HepG2 (cell line): ENCODE measurements at regions not wholly inside any gene's neighbourhood (a gene's known extent, or its start where the extent isn't known, plus 50 kb on each side); places are given as distances from the start of the nearest gene placed in this dataset.

ENCODE experiments used
- CBFB ChIP-seq: sonication (generic); formaldehyde crosslinking; IDR thresholded peaks from 2 replicates; pipeline ENCODE4 v1.4.0; 2020; ENCODE audit warnings: missing genetic modification reagents
- CEBPB ChIP-seq: IDR thresholded peaks from 2 replicates; pipeline ENCODE4 v1.6.1; 2011; ENCODE audit warnings: low read depth, low read length, improper control_type of control experiment, borderline replicate concordance
- HNRNPL ChIP-seq: fragments of 200-400 bp; formaldehyde crosslinking; IDR thresholded peaks from 2 replicates; pipeline ENCODE4 v1.6.1; 2017; ENCODE audit warnings: mild to moderate bottlenecking, low read depth, low read length
- HOXD1 ChIP-seq: sonication (generic); formaldehyde crosslinking; IDR thresholded peaks from 2 replicates; pipeline ENCODE4 v1.5.0; 2020; ENCODE audit warnings: missing genetic modification reagents
- IRF2 ChIP-seq: IDR thresholded peaks from 2 replicates; pipeline ENCODE4 v1.6.1; 2018; ENCODE audit warnings: missing genetic modification reagents, missing compliant biosample characterization
- KAT8 ChIP-seq: IDR thresholded peaks from 2 replicates; pipeline ENCODE4 v1.6.1; 2016; ENCODE audit warnings: missing genetic modification reagents, missing compliant biosample characterization
- LBX2 ChIP-seq: sonication (generic); formaldehyde crosslinking; IDR thresholded peaks from 2 replicates; pipeline ENCODE4 v1.5.0; 2020; ENCODE audit warnings: missing genetic modification reagents, mild to moderate bottlenecking, borderline replicate concordance
- MLXIP ChIP-seq: sonication (generic); formaldehyde crosslinking; IDR thresholded peaks from 2 replicates; pipeline ENCODE4 v1.9.0; 2021; ENCODE audit warnings: missing genetic modification reagents, borderline replicate concordance
- PCBP1 ChIP-seq: fragments of 200-400 bp; formaldehyde crosslinking; IDR thresholded peaks from 2 replicates; pipeline ENCODE4 v1.6.1; 2017; ENCODE audit warnings: mild to moderate bottlenecking, low read depth, low read length, borderline replicate concordance
- PHB2 ChIP-seq: fragments of 450-650 bp; IDR thresholded peaks from 2 replicates; pipeline ENCODE4 v1.6.1; 2018; ENCODE audit not compliant: partially characterized antibody
- RARA ChIP-seq: IDR thresholded peaks from 2 replicates; pipeline ENCODE4 v1.6.1; 2016; ENCODE audit warnings: missing genetic modification reagents, missing compliant biosample characterization
- SAP130 ChIP-seq: IDR thresholded peaks from 2 replicates; pipeline ENCODE4 v1.6.1; 2016; ENCODE audit warnings: low read depth
- SETDB1 ChIP-seq: sonication (generic); formaldehyde crosslinking; IDR thresholded peaks from 2 replicates; pipeline ENCODE4 v1.5.1; 2020; ENCODE audit warnings: missing genetic modification reagents, mild to moderate bottlenecking, borderline replicate concordance
- SMAD3 ChIP-seq: sonication (generic); formaldehyde crosslinking; IDR thresholded peaks from 2 replicates; pipeline ENCODE4 v1.4.0; 2020; ENCODE audit warnings: missing genetic modification reagents
- SRSF1 ChIP-seq: fragments of 200-400 bp; formaldehyde crosslinking; optimal IDR thresholded peaks from 2 replicates; pipeline ENCODE3; 2017; ENCODE audit warnings: mild to moderate bottlenecking, low read depth, low read length, moderate library complexity
- YEATS4 ChIP-seq: sonication (generic); formaldehyde crosslinking; IDR thresholded peaks from 2 replicates; pipeline ENCODE4 v1.4.0; 2020; ENCODE audit warnings: missing genetic modification reagents, borderline replicate concordance
- ZFP82 ChIP-seq: sonication (generic); formaldehyde crosslinking; IDR thresholded peaks from 2 replicates; pipeline ENCODE4 v1.5.1; 2020; ENCODE audit warnings: mild to moderate bottlenecking, missing genetic modification reagents, borderline replicate concordance
- ZFYVE20 ChIP-seq: sonication (generic); formaldehyde crosslinking; IDR thresholded peaks from 2 replicates; pipeline ENCODE4 v1.8.0; 2023; ENCODE audit warnings: low read depth, mild to moderate bottlenecking, moderate library complexity, missing genetic modification reagents, borderline replicate concordance
- ZNF124 ChIP-seq: sonication (generic); formaldehyde crosslinking; IDR thresholded peaks from 2 replicates; pipeline ENCODE4 v1.4.0; 2020; ENCODE audit warnings: missing genetic modification reagents
- ZNF264 ChIP-seq: sonication (generic); formaldehyde crosslinking; IDR thresholded peaks from 2 replicates; pipeline ENCODE4 v1.4.0; 2020; ENCODE audit warnings: missing genetic modification reagents
- ZNF331 ChIP-seq: sonication (generic); formaldehyde crosslinking; IDR thresholded peaks from 2 replicates; pipeline ENCODE4 v1.4.0; 2020; ENCODE audit warnings: missing genetic modification reagents
- ZNF460 ChIP-seq: sonication (generic); formaldehyde crosslinking; IDR thresholded peaks from 2 replicates; pipeline ENCODE4 v1.5.1; 2020; ENCODE audit warnings: missing genetic modification reagents, mild to moderate bottlenecking, borderline replicate concordance
- ZSCAN12 ChIP-seq: sonication (generic); formaldehyde crosslinking; IDR thresholded peaks from 2 replicates; pipeline ENCODE4 v1.9.0; 2021; ENCODE audit warnings: mild to moderate bottlenecking, missing genetic modification reagents
- TF ChIP-seq, protein P1 (sequence below): sonication (generic); formaldehyde crosslinking; conservative IDR thresholded peaks from 2 replicates; pipeline ENCODE4 v1.4.0; 2020; ENCODE audit warnings: mild to moderate bottlenecking, missing genetic modification reagents, moderate library complexity
- TF ChIP-seq, protein P2 (sequence below): IDR thresholded peaks from 2 replicates; pipeline ENCODE4 v1.6.1; 2016; ENCODE audit warnings: missing compliant biosample characterization, missing genetic modification reagents, borderline replicate concordance

DNA sequence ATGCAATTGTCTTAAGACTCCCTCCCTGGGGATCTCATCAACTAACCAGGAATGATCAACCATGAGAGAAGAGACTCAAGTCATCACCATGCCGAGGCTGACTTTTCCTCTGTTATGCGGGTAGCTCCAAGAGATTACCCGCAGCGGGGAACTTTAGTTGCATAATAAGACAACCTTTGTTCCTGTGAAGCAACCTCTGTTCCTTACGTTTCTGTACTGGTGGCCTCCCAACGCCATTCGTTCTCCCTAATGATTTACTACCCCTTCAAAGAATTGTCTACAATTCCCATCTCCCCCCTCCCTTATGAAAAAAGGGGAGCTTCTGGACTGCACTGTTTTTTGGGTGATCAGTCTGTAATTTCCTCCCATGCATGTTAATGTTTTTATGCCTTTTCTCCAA, 66.1 kb upstream of the LRPPRC start (continued):
- TF ChIP-seq, protein P1, sequence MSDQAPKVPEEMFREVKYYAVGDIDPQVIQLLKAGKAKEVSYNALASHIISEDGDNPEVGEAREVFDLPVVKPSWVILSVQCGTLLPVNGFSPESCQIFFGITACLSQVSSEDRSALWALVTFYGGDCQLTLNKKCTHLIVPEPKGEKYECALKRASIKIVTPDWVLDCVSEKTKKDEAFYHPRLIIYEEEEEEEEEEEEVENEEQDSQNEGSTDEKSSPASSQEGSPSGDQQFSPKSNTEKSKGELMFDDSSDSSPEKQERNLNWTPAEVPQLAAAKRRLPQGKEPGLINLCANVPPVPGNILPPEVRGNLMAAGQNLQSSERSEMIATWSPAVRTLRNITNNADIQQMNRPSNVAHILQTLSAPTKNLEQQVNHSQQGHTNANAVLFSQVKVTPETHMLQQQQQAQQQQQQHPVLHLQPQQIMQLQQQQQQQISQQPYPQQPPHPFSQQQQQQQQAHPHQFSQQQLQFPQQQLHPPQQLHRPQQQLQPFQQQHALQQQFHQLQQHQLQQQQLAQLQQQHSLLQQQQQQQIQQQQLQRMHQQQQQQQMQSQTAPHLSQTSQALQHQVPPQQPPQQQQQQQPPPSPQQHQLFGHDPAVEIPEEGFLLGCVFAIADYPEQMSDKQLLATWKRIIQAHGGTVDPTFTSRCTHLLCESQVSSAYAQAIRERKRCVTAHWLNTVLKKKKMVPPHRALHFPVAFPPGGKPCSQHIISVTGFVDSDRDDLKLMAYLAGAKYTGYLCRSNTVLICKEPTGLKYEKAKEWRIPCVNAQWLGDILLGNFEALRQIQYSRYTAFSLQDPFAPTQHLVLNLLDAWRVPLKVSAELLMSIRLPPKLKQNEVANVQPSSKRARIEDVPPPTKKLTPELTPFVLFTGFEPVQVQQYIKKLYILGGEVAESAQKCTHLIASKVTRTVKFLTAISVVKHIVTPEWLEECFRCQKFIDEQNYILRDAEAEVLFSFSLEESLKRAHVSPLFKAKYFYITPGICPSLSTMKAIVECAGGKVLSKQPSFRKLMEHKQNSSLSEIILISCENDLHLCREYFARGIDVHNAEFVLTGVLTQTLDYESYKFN = peak; percentile 61
- no peak; the same call in 1 of the 2 replicates for TF ChIP-seq ZNF124 (CRISPR knock-in tag)
- TF ChIP-seq ZNF264 (CRISPR knock-in tag) = peak; percentile 88; the same call in 1 of the 2 replicates
- no peak for TF ChIP-seq PCBP1
- no peak for TF ChIP-seq LBX2 (CRISPR knock-in tag)
- TF ChIP-seq PHB2 = no peak
- no peak for TF ChIP-seq SETDB1
- no peak for TF ChIP-seq IRF2
- no peak for TF ChIP-seq KAT8 (CRISPR knock-in tag)
- TF ChIP-seq SAP130 (CRISPR knock-in tag) = peak; percentile 52
- no peak for TF ChIP-seq SRSF1
- no peak for TF ChIP-seq ZFP82
- no peak for TF ChIP-seq HNRNPL
- no peak for TF ChIP-seq MLXIP (CRISPR knock-in tag)
- TF ChIP-seq, protein P2, sequence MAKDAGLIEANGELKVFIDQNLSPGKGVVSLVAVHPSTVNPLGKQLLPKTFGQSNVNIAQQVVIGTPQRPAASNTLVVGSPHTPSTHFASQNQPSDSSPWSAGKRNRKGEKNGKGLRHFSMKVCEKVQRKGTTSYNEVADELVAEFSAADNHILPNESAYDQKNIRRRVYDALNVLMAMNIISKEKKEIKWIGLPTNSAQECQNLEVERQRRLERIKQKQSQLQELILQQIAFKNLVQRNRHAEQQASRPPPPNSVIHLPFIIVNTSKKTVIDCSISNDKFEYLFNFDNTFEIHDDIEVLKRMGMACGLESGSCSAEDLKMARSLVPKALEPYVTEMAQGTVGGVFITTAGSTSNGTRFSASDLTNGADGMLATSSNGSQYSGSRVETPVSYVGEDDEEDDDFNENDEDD (CRISPR knock-in tag) = no peak
- no peak for TF ChIP-seq ZNF460 (CRISPR knock-in tag)
- peak; percentile 50; the same call in 1 of the 2 replicates for TF ChIP-seq SMAD3 (CRISPR knock-in tag)
- peak; percentile 74; the same call in 1 of the 2 replicates for TF ChIP-seq ZNF331 (CRISPR knock-in tag)
- TF ChIP-seq CBFB (CRISPR knock-in tag) = 0 out of 2 replicates have a peak, but pooled peaks have one; percentile 25
- peak; percentile 96 for TF ChIP-seq CEBPB
- TF ChIP-seq RARA (CRISPR knock-in tag) = peak; percentile 78
- TF ChIP-seq HOXD1 (CRISPR knock-in tag) = peak; percentile 66; the same call in 1 of the 2 replicates
- peak; percentile 35; the same call in 1 of the 2 replicates for TF ChIP-seq YEATS4 (CRISPR knock-in tag)
- TF ChIP-seq ZFYVE20 (CRISPR knock-in tag) = no peak
- TF ChIP-seq ZSCAN12 (CRISPR knock-in tag) = no peak
